K562 (cell line): ENCODE measurements at regions not wholly inside any gene's neighbourhood (a gene's known extent, or its start where the extent isn't known, plus 50 kb on each side); places are given as distances from the start of the nearest gene placed in this dataset.
A peak's percentile ranks its signal among the peaks of the same experiment; 100 is the strongest.

ENCODE experiments used
- ARHGAP35 ChIP-seq: fragments of 450-650 bp; IDR thresholded peaks from 2 replicates; pipeline ENCODE4 v1.6.1; 2018; ENCODE audit not compliant: partially characterized antibody
- DDX20 ChIP-seq: fragments of 450-650 bp; IDR thresholded peaks from 2 replicates; pipeline ENCODE4 v1.6.1; 2016; ENCODE audit warnings: missing genetic modification characterization, low read depth, mild to moderate bottlenecking, missing compliant biosample characterization, moderate library complexity
- GABPB1 ChIP-seq: sonication (generic); formaldehyde crosslinking; IDR thresholded peaks from 2 replicates; pipeline ENCODE4 v1.8.0; 2022; ENCODE audit warnings: mild to moderate bottlenecking, missing genetic modification reagents
- IFI16 ChIP-seq: fragments of 250-450 bp; sonication (Bioruptor Pico); IDR thresholded peaks from 2 replicates; pipeline ENCODE4 v2.1.2; 2022; ENCODE audit warnings: mild to moderate bottlenecking, inconsistent platforms
- JUNB ChIP-seq: fragments of 450-650 bp; formaldehyde crosslinking; conservative IDR thresholded peaks from 2 replicates; pipeline ENCODE4 v1.4.0; 2020; ENCODE audit warnings: mild to moderate bottlenecking
- SIRT6 ChIP-seq: IDR thresholded peaks from one replicate; pipeline ENCODE4 v1.6.1; 2012; ENCODE audit warnings: low read depth, mild to moderate bottlenecking, control low read depth, inconsistent platforms, low read length, moderate library complexity
- TGIF2 ChIP-seq: sonication (generic); formaldehyde crosslinking; IDR thresholded peaks from 2 replicates; pipeline ENCODE4 v1.8.1; 2022; ENCODE audit warnings: mild to moderate bottlenecking, missing genetic modification reagents, moderate library complexity
- ZNF584 ChIP-seq: fragments of 200-800 bp; sonication (Bioruptor generic); IDR thresholded peaks from 2 replicates; pipeline ENCODE4 v1.6.1; 2016; ENCODE audit warnings: low read depth, mild to moderate bottlenecking, missing genetic modification characterization, missing compliant biosample characterization
- ZSCAN29 ChIP-seq: fragments of 450-650 bp; IDR thresholded peaks from 2 replicates; pipeline ENCODE4 v1.6.1; 2017
- TF ChIP-seq, protein P1 (sequence below): fragments of 450-650 bp; IDR thresholded peaks from 2 replicates; pipeline ENCODE4 v1.6.1; 2016; ENCODE audit warnings: mild to moderate bottlenecking, moderate library complexity
- TF ChIP-seq, protein P2 (sequence below): sonication (generic); formaldehyde crosslinking; IDR thresholded peaks from 2 replicates; pipeline ENCODE4 v1.8.0; 2023; ENCODE audit warnings: mild to moderate bottlenecking, missing genetic modification reagents
- TF ChIP-seq, protein P3 (sequence below): fragments of 250-450 bp; sonication (Bioruptor Pico); IDR thresholded peaks from 2 replicates; pipeline ENCODE4 v1.5.0; 2021; ENCODE audit warnings: mild to moderate bottlenecking, borderline replicate concordance
- TF ChIP-seq, protein P4 (sequence below): fragments of 250-450 bp; sonication (Bioruptor Pico); IDR thresholded peaks from 2 replicates; pipeline ENCODE4 v1.8.0; 2022; ENCODE audit warnings: moderate library complexity, mild to moderate bottlenecking, inconsistent platforms

DNA sequence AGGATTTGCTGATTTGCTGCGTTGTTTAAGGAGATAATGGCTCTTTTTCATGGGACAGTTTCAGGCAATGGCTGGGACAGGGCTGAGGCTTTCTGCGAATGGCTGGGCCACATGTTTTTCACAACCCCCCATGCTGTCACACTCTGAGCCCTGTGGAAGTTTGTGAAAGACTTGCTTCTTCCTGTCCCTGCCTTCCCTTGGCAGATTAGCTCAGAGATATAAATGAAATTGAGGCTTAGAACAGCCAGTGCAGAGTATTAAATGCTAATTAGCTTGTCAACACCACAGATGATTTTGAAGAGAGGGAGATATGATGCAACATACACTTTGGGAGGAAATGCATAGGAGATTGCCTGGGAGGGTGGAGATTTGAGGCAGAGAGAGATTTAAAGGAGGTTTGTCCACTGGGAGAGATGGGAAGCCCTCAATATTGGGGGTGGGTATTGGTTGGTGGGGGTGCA lies 232.0 kb downstream of the SH2D4B start (continued):
- TF ChIP-seq, protein P1, sequence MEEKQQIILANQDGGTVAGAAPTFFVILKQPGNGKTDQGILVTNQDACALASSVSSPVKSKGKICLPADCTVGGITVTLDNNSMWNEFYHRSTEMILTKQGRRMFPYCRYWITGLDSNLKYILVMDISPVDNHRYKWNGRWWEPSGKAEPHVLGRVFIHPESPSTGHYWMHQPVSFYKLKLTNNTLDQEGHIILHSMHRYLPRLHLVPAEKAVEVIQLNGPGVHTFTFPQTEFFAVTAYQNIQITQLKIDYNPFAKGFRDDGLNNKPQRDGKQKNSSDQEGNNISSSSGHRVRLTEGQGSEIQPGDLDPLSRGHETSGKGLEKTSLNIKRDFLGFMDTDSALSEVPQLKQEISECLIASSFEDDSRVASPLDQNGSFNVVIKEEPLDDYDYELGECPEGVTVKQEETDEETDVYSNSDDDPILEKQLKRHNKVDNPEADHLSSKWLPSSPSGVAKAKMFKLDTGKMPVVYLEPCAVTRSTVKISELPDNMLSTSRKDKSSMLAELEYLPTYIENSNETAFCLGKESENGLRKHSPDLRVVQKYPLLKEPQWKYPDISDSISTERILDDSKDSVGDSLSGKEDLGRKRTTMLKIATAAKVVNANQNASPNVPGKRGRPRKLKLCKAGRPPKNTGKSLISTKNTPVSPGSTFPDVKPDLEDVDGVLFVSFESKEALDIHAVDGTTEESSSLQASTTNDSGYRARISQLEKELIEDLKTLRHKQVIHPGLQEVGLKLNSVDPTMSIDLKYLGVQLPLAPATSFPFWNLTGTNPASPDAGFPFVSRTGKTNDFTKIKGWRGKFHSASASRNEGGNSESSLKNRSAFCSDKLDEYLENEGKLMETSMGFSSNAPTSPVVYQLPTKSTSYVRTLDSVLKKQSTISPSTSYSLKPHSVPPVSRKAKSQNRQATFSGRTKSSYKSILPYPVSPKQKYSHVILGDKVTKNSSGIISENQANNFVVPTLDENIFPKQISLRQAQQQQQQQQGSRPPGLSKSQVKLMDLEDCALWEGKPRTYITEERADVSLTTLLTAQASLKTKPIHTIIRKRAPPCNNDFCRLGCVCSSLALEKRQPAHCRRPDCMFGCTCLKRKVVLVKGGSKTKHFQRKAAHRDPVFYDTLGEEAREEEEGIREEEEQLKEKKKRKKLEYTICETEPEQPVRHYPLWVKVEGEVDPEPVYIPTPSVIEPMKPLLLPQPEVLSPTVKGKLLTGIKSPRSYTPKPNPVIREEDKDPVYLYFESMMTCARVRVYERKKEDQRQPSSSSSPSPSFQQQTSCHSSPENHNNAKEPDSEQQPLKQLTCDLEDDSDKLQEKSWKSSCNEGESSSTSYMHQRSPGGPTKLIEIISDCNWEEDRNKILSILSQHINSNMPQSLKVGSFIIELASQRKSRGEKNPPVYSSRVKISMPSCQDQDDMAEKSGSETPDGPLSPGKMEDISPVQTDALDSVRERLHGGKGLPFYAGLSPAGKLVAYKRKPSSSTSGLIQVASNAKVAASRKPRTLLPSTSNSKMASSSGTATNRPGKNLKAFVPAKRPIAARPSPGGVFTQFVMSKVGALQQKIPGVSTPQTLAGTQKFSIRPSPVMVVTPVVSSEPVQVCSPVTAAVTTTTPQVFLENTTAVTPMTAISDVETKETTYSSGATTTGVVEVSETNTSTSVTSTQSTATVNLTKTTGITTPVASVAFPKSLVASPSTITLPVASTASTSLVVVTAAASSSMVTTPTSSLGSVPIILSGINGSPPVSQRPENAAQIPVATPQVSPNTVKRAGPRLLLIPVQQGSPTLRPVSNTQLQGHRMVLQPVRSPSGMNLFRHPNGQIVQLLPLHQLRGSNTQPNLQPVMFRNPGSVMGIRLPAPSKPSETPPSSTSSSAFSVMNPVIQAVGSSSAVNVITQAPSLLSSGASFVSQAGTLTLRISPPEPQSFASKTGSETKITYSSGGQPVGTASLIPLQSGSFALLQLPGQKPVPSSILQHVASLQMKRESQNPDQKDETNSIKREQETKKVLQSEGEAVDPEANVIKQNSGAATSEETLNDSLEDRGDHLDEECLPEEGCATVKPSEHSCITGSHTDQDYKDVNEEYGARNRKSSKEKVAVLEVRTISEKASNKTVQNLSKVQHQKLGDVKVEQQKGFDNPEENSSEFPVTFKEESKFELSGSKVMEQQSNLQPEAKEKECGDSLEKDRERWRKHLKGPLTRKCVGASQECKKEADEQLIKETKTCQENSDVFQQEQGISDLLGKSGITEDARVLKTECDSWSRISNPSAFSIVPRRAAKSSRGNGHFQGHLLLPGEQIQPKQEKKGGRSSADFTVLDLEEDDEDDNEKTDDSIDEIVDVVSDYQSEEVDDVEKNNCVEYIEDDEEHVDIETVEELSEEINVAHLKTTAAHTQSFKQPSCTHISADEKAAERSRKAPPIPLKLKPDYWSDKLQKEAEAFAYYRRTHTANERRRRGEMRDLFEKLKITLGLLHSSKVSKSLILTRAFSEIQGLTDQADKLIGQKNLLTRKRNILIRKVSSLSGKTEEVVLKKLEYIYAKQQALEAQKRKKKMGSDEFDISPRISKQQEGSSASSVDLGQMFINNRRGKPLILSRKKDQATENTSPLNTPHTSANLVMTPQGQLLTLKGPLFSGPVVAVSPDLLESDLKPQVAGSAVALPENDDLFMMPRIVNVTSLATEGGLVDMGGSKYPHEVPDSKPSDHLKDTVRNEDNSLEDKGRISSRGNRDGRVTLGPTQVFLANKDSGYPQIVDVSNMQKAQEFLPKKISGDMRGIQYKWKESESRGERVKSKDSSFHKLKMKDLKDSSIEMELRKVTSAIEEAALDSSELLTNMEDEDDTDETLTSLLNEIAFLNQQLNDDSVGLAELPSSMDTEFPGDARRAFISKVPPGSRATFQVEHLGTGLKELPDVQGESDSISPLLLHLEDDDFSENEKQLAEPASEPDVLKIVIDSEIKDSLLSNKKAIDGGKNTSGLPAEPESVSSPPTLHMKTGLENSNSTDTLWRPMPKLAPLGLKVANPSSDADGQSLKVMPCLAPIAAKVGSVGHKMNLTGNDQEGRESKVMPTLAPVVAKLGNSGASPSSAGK: peak; percentile 99
- TF ChIP-seq GABPB1 (CRISPR knock-in tag) (no peak), TGIF2 (CRISPR knock-in tag) (no peak), JUNB (CRISPR knock-in tag) (no peak), ZNF584 (CRISPR knock-in tag) (no peak), DDX20 (tag) (no peak), ARHGAP35 (no peak), IFI16 (CRISPR knock-in tag) (no peak), ZSCAN29 (no peak), SIRT6 (no peak)
- TF ChIP-seq, protein P2, sequence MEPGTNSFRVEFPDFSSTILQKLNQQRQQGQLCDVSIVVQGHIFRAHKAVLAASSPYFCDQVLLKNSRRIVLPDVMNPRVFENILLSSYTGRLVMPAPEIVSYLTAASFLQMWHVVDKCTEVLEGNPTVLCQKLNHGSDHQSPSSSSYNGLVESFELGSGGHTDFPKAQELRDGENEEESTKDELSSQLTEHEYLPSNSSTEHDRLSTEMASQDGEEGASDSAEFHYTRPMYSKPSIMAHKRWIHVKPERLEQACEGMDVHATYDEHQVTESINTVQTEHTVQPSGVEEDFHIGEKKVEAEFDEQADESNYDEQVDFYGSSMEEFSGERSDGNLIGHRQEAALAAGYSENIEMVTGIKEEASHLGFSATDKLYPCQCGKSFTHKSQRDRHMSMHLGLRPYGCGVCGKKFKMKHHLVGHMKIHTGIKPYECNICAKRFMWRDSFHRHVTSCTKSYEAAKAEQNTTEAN: no peak
- TF ChIP-seq, protein P3, sequence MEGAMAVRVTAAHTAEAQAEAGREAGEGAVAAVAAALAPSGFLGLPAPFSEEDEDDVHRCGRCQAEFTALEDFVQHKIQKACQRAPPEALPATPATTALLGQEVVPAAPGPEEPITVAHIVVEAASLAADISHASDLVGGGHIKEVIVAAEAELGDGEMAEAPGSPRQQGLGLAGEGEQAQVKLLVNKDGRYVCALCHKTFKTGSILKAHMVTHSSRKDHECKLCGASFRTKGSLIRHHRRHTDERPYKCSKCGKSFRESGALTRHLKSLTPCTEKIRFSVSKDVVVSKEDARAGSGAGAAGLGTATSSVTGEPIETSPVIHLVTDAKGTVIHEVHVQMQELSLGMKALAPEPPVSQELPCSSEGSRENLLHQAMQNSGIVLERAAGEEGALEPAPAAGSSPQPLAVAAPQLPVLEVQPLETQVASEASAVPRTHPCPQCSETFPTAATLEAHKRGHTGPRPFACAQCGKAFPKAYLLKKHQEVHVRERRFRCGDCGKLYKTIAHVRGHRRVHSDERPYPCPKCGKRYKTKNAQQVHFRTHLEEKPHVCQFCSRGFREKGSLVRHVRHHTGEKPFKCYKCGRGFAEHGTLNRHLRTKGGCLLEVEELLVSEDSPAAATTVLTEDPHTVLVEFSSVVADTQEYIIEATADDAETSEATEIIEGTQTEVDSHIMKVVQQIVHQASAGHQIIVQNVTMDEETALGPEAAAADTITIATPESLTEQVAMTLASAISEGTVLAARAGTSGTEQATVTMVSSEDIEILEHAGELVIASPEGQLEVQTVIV (CRISPR knock-in tag): no peak
- TF ChIP-seq, protein P4, sequence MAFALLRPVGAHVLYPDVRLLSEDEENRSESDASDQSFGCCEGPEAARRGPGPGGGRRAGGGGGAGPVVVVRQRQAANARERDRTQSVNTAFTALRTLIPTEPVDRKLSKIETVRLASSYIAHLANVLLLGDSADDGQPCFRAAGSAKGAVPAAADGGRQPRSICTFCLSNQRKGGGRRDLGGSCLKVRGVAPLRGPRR: no peak
